ENCODE measurements at regions not wholly inside any gene's neighbourhood (a gene's known extent, or its start where the extent isn't known, plus 50 kb on each side); places are given as distances from the start of the nearest gene placed in this dataset.
"Not testable (repeated sequence)": the region's sequence is repeated elsewhere in the genome, so short reads cannot be mapped to it uniquely, and the experiment has no call there.

DNA sequence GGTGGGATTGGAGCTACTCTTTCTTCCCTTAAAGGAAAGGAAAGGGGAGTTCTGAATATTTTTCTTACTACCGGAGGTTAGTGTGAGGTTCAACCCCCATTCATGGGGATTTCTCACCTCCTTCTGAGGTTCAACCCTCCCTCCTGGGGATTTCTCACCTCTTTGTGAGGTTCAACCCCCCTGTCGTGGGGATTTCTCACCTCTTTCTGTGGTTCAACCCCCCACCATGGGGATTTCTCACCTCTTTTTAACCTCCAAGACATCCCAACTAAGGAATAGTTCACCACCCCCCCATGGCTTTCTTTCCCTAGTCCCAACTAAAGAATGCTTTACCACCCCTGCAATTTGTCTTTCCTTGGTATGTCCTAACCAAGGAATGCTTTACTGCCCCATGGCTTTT, 520.3 kb downstream of the EDEM1 start:
- no peaks in the 10 kb centered on the region for H3K36me3 Mint-ChIP-seq (ENCODE audit: low read depth)
- H3K9me3 Mint-ChIP-seq: peaks cover 7% of the 10 kb centered on the region
- no peaks in the 10 kb centered on the region for H3K4me1 Mint-ChIP-seq
- H3K27ac Mint-ChIP-seq: no peak overlapping the region
- TF ChIP-seq, protein P1, sequence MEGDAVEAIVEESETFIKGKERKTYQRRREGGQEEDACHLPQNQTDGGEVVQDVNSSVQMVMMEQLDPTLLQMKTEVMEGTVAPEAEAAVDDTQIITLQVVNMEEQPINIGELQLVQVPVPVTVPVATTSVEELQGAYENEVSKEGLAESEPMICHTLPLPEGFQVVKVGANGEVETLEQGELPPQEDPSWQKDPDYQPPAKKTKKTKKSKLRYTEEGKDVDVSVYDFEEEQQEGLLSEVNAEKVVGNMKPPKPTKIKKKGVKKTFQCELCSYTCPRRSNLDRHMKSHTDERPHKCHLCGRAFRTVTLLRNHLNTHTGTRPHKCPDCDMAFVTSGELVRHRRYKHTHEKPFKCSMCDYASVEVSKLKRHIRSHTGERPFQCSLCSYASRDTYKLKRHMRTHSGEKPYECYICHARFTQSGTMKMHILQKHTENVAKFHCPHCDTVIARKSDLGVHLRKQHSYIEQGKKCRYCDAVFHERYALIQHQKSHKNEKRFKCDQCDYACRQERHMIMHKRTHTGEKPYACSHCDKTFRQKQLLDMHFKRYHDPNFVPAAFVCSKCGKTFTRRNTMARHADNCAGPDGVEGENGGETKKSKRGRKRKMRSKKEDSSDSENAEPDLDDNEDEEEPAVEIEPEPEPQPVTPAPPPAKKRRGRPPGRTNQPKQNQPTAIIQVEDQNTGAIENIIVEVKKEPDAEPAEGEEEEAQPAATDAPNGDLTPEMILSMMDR (IDR thresholded peaks at IDR 0.05; ENCODE audit: unreplicated experiment in 3 of 3): no peak
- H3K27me3 Mint-ChIP-seq (ENCODE audit: low read depth): peaks cover 4% of the 10 kb centered on the region
- H3K4me3 Mint-ChIP-seq: no peak overlapping the region

DNA sequence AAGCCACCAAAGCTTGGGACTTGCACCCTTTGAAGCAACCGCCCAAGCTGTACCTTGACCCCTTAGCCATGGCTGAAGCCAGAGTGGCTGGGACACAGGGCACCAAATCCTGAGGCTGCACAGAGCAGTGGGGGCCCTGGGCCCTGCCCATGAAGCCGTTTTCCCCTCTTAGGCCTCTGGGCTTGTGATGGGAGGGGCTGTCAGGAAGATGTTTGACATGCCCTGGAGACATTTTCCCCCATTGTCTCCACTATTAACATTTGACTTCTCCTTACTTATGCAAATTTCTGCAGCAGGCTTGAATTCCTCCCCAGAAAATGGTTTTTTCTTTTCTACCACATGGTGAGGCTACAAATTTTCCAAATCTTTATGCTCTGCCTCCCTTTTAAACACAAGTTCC, 522.2 kb downstream of the EDEM1 start:
- no peaks in the 10 kb centered on the region for H3K36me3 Mint-ChIP-seq (ENCODE audit: low read depth)
- H3K27ac Mint-ChIP-seq: no peak overlapping the region
- H3K9me3 Mint-ChIP-seq: peaks cover 6% of the 10 kb centered on the region
- no peaks in the 10 kb centered on the region for H3K4me1 Mint-ChIP-seq
- H3K27me3 Mint-ChIP-seq (ENCODE audit: low read depth): peaks cover 7% of the 10 kb centered on the region
- no peak overlapping the region for H3K4me3 Mint-ChIP-seq
- TF ChIP-seq, protein P1 (IDR thresholded peaks at IDR 0.05; ENCODE audit: unreplicated experiment in 3 of 3): no peak

DNA sequence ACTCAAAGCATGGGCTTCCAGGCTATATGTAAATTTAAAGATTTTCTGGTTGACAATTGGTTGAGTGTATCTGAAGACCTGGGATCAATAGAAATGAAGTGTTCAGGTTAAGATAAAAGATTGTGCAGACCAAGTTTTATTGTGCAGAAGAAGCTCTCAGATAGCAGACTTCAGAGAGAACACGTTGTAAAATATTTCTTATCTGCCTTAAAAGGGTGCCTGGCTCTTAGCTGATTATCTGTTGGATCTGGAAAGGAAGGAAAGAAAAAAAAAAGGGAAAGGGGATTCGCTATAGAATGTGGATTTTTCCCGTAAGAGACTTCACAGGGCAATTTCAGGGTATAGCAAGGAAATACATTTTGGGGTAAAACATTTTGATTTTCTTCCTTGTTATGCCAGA, 523.2 kb downstream of the EDEM1 start:
- TF ChIP-seq, protein P1 (IDR thresholded peaks at IDR 0.05; ENCODE audit: unreplicated experiment in 3 of 3): no peak
- no peak overlapping the region for H3K27ac Mint-ChIP-seq
- H3K27me3 Mint-ChIP-seq (ENCODE audit: low read depth): peaks cover 7% of the 10 kb centered on the region
- no peaks in the 10 kb centered on the region for H3K4me1 Mint-ChIP-seq
- no peak overlapping the region for H3K4me3 Mint-ChIP-seq
- H3K9me3 Mint-ChIP-seq: peaks cover 5% of the 10 kb centered on the region
- no peaks in the 10 kb centered on the region for H3K36me3 Mint-ChIP-seq (ENCODE audit: low read depth)

DNA sequence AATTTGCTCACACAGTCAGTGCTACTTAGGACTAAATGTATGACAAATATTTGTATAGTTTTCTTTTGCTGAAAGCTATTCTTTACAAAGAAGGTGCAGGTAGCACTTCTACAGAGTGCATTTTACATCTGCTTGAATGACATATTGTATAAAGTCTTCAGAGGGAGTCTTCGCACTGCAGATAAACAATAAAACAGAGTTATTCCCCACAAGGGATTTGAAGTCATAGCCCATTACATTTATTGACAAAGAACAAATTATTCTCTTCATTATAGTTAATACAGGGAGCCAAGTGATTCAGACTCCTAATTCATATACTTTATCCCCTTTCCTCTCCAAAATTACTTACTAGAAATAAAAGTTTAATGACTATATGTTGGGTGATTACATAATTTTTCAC, 529.7 kb downstream of the EDEM1 start:
- H3K4me3 Mint-ChIP-seq: no peak overlapping the region
- peaks cover 4% of the 10 kb centered on the region for H3K27me3 Mint-ChIP-seq (ENCODE audit: low read depth)
- no peak overlapping the region for H3K27ac Mint-ChIP-seq
- no peaks in the 10 kb centered on the region for H3K4me1 Mint-ChIP-seq
- no peaks in the 10 kb centered on the region for H3K36me3 Mint-ChIP-seq (ENCODE audit: low read depth)
- TF ChIP-seq, protein P1 (IDR thresholded peaks at IDR 0.05; ENCODE audit: unreplicated experiment in 3 of 3): no peak
- no peaks in the 10 kb centered on the region for H3K9me3 Mint-ChIP-seq

DNA sequence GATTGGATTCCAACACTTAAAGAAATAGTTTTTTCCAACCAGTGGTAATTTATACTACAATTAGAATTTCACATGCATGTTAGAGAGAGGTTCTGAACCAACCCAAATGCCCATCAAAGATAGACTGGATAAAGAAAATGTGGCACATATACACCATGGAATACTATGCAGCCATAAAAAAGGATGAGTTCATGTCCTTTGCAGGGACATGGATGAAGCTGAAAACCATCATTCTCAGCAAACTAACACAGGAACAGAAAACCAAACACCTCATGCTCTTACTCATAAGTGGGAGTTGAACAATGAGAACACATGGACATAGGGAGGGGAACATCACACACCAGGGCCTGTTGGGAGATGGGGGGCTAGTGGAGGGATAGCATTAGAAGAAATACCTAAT, 532.2 kb downstream of the EDEM1 start:
- H3K36me3 Mint-ChIP-seq (ENCODE audit: low read depth); H3K9me3 Mint-ChIP-seq; H3K4me1 Mint-ChIP-seq; H3K4me3 Mint-ChIP-seq; H3K27ac Mint-ChIP-seq; H3K27me3 Mint-ChIP-seq (ENCODE audit: low read depth): not testable (repeated sequence)

DNA sequence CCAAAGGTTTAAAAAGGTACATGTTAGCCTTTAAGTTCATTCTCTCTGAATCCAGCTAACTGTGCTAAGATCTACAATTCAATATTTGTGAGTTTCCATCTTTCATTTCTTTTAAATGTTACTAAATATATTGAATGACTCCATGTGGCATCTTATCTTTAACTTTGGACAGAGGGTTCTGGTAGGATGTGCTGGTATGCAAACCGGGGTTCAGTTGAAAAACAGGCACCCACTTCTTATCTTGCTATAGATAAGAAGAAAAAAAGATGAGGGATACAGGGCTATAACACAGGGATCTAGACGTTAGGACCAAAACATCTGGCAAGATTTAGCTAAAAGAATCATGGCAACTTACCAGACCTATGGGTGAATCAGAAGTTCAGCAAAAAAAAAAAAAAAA, 538.3 kb downstream of the EDEM1 start:
- Mint-ChIP-seq H3K27ac (no peak overlapping the region), H3K4me1 (no peaks in the 10 kb centered on the region), H3K27me3 (ENCODE audit: low read depth) (no peaks in the 10 kb centered on the region), H3K9me3 (no peaks in the 10 kb centered on the region), H3K4me3 (no peak overlapping the region), H3K36me3 (ENCODE audit: low read depth) (no peaks in the 10 kb centered on the region)
- TF ChIP-seq, protein P1 (IDR thresholded peaks at IDR 0.05; ENCODE audit: unreplicated experiment in 3 of 3): no peak
